NCI-H446 (cell line): ENCODE measurements at regions not wholly inside any gene's neighbourhood (a gene's known extent, or its start where the extent isn't known, plus 50 kb on each side); places are given as distances from the start of the nearest gene placed in this dataset.
A peak's percentile ranks its signal among the peaks of the same experiment; 100 is the strongest.
"Not testable (repeated sequence)": the region's sequence is repeated elsewhere in the genome, so short reads cannot be mapped to it uniquely, and the experiment has no call there.

Experiments used
- DNase-seq, 2 experiments: peaks; one replicate each; lab custom pipeline; 2025; lab: John Stamatoyannopoulos, UW

DNA sequence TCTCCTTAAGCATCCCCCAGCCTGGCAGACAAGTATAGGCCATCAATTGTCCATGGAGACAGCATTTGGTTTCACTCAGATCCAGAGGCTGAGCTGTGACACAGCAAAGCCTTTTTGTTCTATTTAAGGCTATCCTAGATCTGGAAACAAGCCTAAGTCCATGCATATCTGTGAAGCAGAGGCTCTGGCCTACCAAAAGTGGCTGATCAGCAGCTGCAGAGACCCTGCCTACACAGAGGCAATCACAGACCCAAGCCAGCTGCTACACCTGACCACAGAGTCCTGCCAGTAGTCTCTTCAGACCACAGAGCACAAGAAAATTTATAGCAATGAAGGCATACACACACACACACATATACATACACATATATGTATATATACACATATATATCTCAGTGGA is 501.7 kb upstream of the ARPP21 start:
- DNase-seq, result no peak

DNA sequence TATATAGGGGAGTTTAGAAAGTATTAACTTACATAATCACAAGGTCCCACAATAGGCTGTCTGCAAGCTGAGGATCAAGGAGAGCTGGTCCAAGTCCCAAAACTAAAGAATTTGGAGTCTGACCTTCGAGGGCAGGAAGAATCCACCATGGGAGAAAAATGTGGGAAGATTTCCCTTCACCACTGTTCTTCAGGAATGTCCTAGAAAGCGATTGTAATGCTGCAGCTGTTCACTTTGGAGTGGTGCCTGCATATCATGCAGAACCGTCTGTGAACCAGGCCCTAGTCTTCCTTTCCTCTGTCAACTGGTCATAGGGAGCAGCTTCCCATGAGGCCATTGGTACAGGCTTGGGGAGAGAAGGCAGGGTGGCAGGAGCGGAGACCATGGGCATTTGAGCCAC is 497.9 kb upstream of the ARPP21 start:
- DNase-seq, result no peak

GRCh38 chr3:35144011-35144410 is 495.3 kb upstream of the ARPP21 start:
- peak in 1 of 2 experiments; percentile 31 for DNase-seq

GRCh38 chr3:35146256-35147035 is 492.9 kb upstream of the ARPP21 start:
- DNase-seq, result not testable (repeated sequence)

DNA sequence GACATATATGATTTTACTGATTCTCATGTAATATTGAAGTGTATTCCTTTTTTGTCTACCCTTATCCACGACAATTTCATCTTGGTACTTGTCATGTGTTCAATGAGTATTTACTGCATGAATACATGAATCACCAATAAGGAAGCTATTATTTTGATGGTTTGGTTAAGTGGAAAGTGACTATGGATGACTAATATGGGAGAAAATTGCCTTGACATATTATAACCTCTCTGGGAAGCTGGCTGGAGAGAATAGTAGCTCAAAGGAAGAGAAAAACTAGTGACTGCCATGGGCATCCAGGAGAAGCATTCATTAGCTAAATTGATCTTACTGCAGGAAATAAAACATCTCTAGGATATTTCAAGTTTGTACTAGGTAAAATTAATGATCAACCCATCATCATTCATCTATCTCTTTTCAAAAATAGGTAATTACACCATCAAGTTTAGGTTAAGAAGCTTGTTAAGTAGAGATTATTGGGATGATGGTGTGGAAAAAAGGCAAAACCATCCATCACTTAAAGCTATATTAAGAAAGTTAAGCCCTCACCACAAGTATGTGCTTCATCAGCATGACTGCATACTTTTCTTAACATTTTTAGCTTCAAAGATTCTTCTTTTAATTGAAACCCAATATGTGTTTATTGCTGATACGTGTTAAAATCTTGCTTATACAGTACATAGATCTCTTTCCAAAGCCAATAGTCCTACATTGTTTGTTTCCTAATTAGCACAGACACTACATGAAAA is 455.2 kb upstream of the ARPP21 start:
- no peak for DNase-seq

DNA sequence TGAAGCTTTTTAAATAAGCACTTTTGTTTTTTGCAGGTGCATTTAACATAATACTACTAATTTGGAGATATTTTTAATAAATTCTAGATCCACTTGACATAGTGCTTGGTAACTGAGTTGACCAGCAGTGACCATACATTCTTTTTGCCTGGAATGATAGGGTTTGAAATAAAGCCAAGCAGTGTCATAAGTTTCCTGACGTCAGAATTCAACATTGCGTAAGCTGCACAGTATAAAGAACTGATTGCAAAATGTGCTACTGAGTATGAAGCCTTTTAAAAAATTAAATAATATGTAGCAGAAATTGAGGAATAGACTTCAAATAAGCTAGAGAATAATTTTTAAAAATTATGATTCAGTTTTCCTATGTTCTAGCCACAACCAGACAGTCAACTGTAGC is 454.6 kb upstream of the ARPP21 start:
- DNase-seq, result no peak

DNA sequence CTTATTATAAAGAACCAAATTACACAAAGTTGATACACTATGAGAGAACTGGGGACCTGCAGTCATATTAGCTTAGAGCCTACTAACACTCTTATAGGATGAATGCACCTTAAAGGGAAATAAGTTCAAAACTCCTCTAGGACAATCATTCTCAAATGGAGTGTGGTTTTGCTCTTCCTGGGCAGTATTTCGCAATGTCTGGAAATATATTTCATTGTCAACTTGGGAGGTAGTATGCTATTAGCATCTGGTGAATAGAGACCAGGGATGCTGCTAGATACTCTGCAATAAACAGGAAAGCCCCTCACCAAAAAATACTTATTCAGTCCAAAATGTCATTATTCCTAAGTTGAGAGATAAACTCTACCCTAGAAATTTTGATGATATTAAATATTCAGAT is 451.4 kb upstream of the ARPP21 start:
- DNase-seq, result no peak

- no peak for DNase-seq
Measured at GRCh38 chr3:35194666-35195065, 444.7 kb upstream of the ARPP21 start.

GRCh38 chr3:35198857-35199256 is 440.5 kb upstream of the ARPP21 start:
- DNase-seq, result no peak

GRCh38 chr3:35200056-35200455 is 439.3 kb upstream of the ARPP21 start:
- DNase-seq, result peak in 1 of 2 experiments; percentile 43

DNA sequence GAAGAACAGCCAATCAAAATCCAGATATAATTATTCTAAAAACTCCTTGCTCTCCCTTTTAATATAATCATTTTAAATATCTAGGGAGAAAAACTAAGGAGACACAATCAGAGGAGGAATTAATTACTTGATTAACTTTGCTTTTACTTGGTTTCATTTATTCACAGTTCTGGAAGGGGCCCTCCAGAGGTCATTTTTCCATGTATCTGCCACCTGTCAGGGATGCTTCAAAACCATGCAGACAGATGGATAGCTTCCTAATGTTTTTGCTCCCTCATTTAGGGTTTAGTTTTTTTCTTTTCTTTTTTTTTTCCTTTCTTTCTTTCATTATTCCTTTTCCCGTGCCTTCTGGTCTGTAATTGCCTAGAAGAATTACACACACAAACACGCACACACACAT is 438.1 kb upstream of the ARPP21 start:
- peak in 1 of 2 experiments; percentile 19 for DNase-seq

DNA sequence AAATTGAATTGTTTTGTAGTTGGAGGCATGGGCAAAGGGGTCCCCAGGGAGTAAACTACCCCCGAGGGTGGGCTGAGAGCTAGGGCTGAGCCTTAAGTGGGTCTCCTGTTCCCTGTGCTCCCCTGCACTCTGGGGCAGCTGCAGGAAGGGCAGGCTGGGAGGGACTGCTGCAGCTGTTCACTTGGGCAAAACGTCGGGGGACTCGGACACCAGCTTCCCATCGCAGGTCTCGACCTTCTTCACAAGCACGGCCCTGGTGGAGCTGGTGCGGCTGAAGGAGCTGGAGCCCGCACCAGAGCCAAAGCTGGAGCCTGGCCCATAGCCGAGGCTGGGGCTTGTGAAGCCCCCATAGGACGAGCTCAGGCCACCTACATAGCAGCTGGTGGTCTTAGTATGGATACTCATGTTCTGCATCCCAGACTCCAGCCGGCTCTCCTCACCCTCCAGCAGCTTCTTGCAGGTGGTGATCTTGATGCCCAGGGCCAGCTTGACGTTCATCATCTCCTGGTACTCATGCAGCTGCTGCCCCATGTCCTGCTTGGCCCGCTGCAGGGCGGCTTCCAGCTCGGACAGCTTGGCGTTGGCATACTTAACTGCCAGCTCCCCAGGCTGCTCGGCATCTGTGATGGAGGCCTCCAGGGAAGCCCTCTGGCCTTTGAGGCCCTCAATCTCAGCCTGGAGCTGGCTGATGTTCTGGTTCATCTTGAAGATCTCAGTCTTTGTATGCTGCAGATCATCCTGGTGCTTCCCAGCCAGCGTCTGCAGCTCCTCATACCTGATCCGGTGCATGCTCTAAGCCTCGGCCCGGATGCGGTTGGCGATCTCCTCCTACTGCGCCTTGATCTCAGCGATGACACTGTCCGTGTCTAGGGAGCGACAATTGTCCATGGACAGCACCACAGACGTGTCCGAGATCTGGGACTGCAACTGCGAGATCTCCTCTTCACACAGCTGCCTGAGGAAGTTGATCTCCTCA is 423.5 kb upstream of the ARPP21 start:
- DNase-seq, result no peak

GRCh38 chr3:35216501-35217266 is 422.6 kb upstream of the ARPP21 start:
- no peak for DNase-seq

DNA sequence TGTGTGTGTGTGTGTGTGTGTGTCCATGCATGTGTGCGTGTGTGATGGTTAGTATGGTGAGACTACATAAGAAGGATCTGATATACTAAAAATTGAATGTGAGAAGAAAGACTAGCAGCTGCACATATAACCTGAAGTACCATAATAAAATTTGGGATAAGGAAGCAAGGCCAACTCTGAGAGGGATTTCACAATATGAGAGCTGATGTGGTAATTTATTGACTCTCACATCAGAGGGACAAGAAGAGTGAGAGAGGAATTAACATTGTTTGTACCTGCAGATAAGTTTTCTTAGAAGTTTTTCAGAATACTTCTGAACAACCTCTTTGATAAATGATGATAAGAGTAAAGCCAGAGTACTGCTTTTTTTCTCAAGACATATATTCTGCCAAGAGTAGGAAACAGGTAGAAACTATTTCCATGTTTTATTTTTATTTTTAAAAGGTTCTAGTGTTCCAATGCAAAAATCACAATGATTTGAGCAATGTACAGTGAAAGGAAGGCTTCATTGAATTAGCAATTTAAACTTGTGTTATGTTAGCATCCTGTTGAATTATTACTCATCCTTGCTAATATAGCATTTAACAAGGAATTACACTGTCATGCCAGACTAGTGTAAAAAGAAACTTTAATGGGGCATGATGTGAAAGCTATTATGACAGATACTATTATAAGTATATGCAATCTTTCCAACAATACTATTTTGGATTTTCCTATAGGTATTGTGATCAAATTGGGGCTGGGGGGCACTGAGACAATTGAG is 415.5 kb upstream of the ARPP21 start:
- DNase-seq, result peak in 1 of 2 experiments; percentile 21

DNA sequence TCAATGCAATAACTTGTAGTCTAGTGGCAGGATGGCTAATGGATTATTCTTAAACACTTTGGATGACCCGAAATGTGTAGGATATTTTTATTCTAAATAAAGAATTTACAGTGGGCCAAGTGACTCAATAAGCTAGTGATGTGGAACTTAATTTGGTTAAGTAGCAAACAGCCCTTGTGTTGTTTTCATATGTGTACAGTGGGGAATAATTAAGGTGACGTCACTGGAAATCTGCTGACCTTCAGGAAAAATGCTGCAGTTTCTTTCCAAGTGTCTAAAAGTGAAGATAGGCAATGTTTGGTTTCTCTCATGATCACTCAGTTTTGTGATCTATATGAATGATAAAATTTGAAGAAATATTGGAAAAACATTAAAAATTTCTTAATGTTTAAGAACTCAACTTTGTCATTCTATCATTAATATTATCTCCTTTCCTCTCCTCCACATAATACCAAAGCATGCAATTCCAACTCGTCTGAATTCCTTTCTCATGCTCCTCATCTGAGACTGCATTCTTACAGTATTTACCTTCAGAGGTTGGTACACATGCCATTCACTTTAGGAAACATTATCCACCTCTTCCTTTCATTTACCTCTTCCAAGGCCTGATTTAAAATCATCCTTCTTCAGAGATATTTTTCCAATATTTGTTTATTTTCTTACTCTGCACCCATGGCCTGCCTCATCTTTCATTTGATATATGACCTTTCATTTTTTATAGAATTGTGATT is 414.6 kb upstream of the ARPP21 start:
- DNase-seq, result peak; percentile 50 to 80

DNA sequence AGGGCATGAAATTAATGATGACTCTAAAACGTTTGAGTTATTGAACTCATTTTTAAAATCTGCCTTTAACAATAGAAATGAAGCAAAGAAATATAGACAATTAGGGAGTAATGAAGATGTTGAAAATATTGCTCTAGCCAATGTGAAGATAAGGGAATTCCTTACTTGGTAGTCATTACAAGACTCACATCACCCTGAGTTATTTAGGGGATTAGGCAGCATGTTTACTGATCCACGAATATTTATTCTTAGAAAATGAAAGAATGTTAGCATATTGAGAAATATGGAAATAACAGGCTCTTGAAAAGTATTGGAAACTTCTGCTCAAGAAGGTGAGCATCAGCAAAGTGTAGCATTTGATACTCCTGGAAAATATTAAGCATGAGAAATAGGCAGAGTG is 398.1 kb upstream of the ARPP21 start:
- DNase-seq, result no peak

DNA sequence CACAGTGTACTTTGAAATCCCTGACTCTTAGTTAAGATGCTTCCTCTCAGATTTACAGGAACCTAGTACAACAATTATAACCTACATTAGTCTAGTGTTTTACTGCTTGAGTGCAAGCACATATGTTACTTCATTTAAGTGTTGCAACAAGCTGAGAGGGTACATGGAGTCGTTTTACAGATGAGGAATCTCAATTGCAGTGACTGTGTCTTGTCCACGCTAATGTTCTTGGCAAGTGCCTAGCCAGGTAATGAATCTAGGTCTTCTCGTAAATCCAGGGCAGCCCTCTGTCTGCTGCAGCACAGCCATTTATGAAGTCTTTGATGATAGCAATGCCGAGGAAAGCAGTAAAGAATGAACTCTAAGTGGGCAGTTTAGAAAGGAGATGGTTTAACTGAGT is 384.4 kb upstream of the ARPP21 start:
- DNase-seq, result no peak

- DNase-seq, result no peak
Measured at GRCh38 chr3:35257641-35258040, 381.7 kb upstream of the ARPP21 start.

DNA sequence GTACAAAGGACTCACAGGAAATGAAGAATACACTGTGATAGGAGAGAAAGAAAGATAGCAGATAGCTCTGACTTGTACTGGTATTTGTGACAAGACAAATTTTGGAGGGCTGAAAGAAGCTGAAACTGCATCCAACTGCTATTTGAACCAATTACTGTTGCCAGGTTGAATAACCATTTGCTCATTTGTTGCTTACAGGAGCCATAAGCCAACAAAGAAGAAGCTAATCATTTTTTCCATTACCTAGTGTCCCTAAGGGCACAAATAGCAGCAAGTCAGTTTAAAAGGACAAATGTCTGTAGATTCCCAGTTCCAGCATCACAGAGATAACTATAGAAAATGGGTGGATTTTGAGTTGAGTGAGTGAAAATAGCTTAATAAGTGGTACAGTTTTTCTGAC is 376.9 kb upstream of the ARPP21 start:
- DNase-seq, result no peak

DNA sequence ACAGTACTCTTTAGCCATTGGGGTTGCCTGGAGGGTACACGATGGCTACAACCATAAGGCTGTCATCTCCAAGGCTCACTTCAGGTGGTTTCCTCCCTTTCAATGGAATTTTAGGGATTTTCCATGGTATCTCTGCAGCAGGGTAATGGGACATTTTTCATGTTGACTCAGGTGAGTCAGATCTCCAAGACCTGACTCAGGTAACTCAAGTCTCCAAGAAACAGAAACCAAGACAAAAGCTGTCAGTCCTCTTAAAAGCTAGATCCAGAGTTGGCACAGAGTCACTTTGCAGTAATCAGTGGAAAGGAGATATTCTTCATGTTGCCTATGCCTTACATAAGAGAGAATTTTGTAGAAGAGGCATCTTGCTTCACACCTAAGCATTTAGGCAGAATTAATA is 375.8 kb upstream of the ARPP21 start:
- no peak for DNase-seq
